ENCODE measurements at regions not wholly inside any gene's neighbourhood (a gene's known extent, or its start where the extent isn't known, plus 50 kb on each side); places are given as distances from the start of the nearest gene placed in this dataset.

DNA sequence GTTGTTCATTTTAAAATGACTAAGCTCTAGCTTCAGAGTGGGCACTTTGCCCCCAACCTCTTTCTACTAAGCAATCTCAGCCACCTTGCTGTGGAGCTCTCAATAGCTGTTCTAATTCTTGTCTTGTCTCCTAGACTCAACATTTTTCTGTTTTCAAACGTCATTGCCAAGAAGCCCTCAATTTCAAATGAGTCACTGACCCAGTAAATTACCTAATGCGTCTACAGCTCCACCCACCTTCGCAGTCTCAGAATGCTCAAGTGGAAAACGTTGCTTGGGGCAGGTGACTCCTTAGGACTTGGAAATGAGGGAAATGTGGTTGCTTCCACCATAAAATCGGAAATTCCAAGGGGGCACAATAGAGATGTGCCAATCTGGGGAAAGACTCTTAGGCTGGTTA lies 59.0 kb downstream of the ING2 start:
- no peak for DNase-seq (ENCODE audit: low spot score)

DNA sequence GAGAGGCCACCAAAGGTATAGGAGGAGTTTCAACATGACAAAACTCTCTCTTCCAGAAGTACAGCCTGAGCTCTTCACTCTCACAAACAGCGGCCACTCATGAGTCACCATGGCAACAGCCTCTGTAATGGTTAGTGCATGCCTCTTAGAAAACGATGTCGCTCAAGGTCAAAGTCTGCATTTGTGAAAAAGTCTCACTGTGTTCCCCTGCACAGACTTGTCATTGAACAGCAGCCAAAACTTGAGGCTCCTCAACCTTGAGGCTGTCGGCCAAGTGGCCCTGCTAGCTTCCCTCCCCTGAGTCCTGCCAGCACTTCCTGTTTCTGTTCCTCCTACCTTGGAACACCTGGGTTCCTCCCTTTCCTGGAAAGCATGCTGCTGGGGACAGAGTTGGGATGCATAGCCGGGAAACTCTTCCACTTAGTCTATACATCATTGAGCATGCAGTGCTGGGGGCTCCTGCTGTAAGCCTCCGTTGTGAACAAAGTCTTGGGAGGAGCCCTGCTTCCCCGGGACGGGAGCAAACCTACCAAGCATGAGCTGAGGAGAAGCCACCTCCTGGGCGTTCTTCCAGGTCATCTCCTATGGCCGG lies 66.6 kb downstream of the ING2 start:
- DNase-seq (ENCODE audit: low spot score): peak; percentile 42

DNA sequence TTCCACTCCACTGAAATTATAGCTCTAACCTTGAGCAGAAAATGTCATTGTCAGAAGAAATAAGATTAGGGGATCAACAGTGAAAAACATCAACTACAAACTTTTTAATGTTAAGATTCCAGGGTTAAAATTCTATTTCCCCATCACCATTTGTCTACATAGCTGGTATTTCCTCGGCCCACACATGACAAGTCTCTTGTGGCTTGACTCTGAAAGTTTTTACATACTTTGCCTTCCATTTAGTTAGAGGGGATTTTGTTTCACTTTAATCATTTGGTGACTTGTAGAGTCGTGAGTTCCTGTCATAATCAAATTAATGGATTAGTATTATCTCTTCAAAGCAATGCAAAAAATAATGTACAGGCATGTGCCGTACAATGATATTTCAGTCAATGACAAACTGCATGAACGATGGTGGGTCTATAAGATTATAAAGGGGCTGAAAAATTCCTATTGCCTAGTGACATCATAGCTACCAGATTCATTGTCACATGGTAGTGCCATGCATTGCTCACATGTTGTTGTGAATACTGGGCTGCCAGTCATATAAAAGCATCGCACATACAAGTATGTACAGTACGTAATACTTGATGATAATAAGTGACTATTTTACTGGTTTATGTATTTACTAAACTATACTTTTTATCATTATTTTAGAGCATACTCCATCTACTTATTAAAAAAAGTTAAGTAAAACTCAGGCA lies 72.0 kb downstream of the ING2 start:
- no peak for DNase-seq (ENCODE audit: low spot score)

DNA sequence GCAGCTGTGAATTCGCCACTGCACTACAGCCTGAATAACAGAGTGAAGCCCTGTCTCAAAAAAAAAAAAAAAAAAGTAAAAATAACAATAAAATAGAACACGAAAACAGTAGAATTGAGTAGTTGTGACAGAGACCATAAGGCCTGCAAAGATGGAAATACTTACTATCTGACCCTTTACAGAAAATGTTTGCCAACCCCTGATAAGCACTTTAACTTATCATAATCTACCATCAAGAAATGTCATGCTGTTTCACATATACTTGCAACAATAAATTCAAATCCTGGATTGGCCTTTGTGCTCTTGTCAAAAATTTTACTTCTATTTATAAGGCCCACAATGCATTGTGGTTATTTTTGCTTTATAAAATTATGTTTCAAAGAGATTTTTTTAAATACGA lies 75.5 kb downstream of the ING2 start:
- no peak for DNase-seq (ENCODE audit: low spot score)

DNA sequence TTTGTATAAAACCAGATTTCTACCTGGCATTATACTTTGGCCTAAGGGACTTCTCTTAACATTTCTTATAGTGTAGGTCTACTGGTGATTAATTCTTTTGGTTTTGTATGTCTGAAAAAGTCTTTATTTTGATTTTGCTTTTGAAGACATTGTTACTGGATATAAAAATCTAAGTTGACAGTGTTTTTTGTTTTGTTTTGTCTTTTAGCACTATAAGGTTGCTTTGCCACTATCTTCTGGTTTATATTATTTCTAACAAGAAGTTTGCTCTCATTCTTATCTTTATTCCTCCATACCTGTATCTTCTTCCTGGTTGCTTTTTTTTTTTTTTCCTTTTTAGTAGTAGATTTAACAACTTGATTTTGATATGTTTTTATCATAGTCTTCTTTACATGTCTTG lies 76.0 kb downstream of the ING2 start:
- DNase-seq (ENCODE audit: low spot score): no peak

DNA sequence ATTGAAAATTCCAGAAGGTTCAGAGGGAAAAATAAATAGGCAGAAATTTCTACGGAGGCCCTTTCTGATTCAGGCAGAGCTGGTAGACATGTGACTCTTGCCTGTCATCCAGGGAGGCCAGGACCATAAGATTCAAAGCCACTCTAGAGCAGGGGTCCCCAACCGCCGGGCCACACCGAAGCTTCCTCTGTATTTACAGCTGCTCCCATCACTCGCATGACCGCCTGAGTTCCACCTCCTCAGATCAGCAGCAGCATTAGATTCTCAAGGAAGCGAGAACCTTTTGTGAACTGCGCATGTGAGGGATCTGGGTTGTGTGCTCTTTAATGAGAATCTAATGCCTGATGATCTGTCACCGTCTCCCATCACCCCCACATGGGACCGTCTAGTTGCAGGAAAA lies 72.2 kb downstream of the RWDD4 start:
- no peak for DNase-seq (ENCODE audit: low spot score)

DNA sequence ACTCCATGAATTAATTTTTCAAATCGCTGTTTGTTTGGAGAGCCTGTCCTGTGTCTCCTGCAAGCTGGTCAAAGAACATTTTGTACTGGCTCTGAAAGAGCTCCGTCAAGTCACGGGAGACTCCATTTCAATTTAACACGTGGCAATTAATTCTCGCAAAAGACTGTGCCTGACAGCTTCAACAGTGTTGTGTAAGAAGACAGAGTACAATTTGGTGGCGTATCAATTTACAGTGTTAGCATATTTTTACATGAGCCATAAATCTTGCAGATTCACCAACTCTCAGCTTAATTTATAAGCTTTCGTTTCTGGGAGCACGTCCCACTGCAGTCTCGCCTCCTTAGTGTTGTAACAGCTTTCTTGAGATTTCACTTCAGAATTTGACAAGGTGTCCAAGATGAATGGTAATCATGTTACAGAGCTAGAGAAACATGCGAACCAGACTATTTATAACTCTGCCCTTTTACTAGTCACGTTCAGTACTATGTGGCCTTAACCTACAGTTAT lies 70.8 kb downstream of the RWDD4 start:
- DNase-seq (ENCODE audit: low spot score): peak; percentile 32

DNA sequence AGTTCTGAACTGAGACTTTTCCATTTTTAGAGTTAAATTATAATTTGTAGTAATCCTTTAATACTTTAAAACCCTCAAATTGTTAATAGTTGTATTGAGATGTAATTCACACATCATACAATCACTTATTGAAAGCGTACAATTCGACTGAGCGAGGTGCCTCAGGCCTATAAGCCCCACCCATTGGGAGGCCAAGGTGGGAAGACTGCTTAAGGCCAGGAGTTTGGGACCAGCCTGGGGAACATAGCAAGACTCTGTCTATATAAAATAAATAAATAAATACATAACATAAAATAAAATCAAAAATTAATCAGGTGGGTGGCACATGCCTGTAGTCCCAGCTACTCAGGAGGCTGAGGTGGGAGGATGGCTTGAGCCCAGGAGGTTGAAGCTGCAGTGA lies 70.3 kb downstream of the RWDD4 start:
- DNase-seq (ENCODE audit: low spot score): no peak

DNA sequence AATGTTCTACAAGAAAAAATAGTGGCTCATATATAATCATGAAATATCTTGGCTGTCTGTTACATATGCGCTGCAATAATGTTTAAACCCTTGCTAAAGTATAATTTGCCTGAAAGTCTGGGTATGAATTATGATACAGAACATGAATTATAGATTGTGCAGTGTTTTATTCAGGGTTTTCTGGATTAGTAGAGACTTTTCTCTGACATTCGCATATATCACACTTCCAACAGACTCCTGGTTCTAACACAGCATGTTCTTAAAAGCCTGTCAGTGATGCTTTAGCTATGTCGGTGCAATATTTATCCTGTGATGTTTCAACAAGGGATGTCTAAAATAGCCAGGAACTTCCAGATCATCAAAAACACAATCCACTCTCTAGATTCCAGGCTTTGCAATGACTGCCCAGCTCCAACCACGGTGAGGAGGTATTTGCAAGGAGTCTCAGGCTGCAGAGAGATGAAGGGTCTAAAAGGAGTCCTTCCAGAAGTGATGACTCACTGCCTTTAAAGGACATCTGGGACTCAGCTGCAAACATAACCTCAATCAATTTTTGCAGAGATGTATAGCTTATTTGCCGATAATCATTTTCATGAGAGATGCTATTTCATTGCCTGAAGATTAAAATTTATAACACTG lies 69.4 kb downstream of the RWDD4 start:
- DNase-seq (ENCODE audit: low spot score): no peak

Data from AG08396 (cell line).